ENCODE measurements at regions not wholly inside any gene's neighbourhood (a gene's known extent, or its start where the extent isn't known, plus 50 kb on each side); places are given as distances from the start of the nearest gene placed in this dataset.

- TF ChIP-seq RXRA (IDR thresholded peaks at IDR 0.05) = no peak
- no peak for TF ChIP-seq GABPA (IDR thresholded peaks at IDR 0.05 in 1 of 2, conservative IDR thresholded peaks at IDR 0.05 in 1 of 2)
- no peak for TF ChIP-seq HNF4G (IDR thresholded peaks at IDR 0.05)
- no peak for TF ChIP-seq ZBTB33 (IDR thresholded peaks at IDR 0.05)
- TF ChIP-seq FOXA2 (IDR thresholded peaks at IDR 0.05) = no peak
- TF ChIP-seq FOXA1 (IDR thresholded peaks at IDR 0.05) = no peak
Observed at GRCh38 chr4:130574215-130574614, 1478.3 kb downstream of the C4orf33 start (continued).

- no peaks in the 10 kb centered on the region for H3K36me3 ChIP-seq (ENCODE audit: control insufficient read depth in 4 of 4, insufficient read depth in 3 of 4, low read depth in 1 of 4, low read length in 3 of 4)
- no peaks in the 10 kb centered on the region for H3K4me1 ChIP-seq (ENCODE audit: control insufficient read depth in 4 of 4, insufficient read depth in 4 of 4, low read length in 3 of 4)
- H3K4me3 ChIP-seq (ENCODE audit: low read depth in 1 of 3, low read length in 3 of 3) = no peak overlapping the region
- no peak for DNase-seq (ENCODE audit: low spot score)
- H3K27ac ChIP-seq (ENCODE audit: low read depth in 1 of 2, low read length in 2 of 2) = no peak overlapping the region
- H3K27me3 ChIP-seq (ENCODE audit: control insufficient read depth in 4 of 4, insufficient read depth in 4 of 4, low read length in 3 of 4) = no peaks in the 10 kb centered on the region
- WGBS = 78% methylated on average over 1 of the region's 1 CpG
- H3K9me3 ChIP-seq (ENCODE audit: control insufficient read depth in 4 of 4, low read length in 3 of 4) = no peaks in the 10 kb centered on the region
- TF ChIP-seq GABPA (IDR thresholded peaks at IDR 0.05 in 1 of 2, conservative IDR thresholded peaks at IDR 0.05 in 1 of 2) (no peak), FOXA2 (IDR thresholded peaks at IDR 0.05) (no peak), TAF1 (conservative IDR thresholded peaks at IDR 0.05) (no peak), ATF3 (IDR thresholded peaks at IDR 0.05) (no peak), FOXA1 (IDR thresholded peaks at IDR 0.05) (no peak), RAD21 (IDR thresholded peaks at IDR 0.05) (no peak), NR2F2 (IDR thresholded peaks at IDR 0.05) (no peak), MAX (IDR thresholded peaks at IDR 0.05) (no peak), SP1 (IDR thresholded peaks at IDR 0.05) (no peak), YY1 (IDR thresholded peaks at IDR 0.05) (no peak), HNF4A (conservative IDR thresholded peaks at IDR 0.05) (no peak), REST (IDR thresholded peaks at IDR 0.05) (no peak), CTCF (IDR thresholded peaks at IDR 0.05; ENCODE audit: low read depth, low read length, missing input control) (no peak), ZBTB33 (IDR thresholded peaks at IDR 0.05) (no peak), JUND (IDR thresholded peaks at IDR 0.05) (no peak), HNF4G (IDR thresholded peaks at IDR 0.05) (no peak), RXRA (IDR thresholded peaks at IDR 0.05) (no peak)
- no peak overlapping the region for H3K9ac ChIP-seq (ENCODE audit: low read depth in 1 of 2, low read length in 2 of 2)
Observed at GRCh38 chr4:130576218-130576617, 1480.3 kb downstream of the C4orf33 start.
